ENCODE measurements at regions not wholly inside any gene's neighbourhood (a gene's known extent, or its start where the extent isn't known, plus 50 kb on each side); places are given as distances from the start of the nearest gene placed in this dataset.

DNA sequence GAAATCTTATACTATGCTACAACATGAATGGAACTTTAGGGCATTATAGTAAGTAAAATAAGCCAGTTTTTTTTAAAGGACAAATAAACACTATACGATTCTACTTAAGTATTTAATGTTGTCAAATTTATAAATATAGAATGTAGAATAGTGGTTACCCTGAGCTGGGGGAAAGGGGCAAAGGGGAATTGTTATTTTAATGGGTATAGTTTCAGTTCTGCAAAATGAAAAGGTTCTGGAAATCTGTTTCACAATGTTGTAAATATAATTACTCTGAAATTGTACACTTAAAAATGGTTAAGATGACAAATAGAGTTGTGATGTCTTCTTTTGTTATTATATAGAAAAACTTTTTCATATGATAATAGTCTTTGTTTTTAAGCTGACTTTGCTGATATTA, 366.3 kb downstream of the MRPL39 start:
- Histone ChIP-seq H4K20me1 (replicated peaks in 1 of 2; ENCODE audit: control insufficient read depth in 1 of 2, insufficient read depth in 2 of 2, low read length in 2 of 2) (no peaks in the 10 kb centered on the region), H3K79me1 (ENCODE audit: low read depth, low read length) (no peaks in the 10 kb centered on the region), H2AK5ac (ENCODE audit: low read depth, low read length) (no peak overlapping the region), H3K79me2 (ENCODE audit: control insufficient read depth in 1 of 2, insufficient read depth in 2 of 2, low read length in 2 of 2) (no peaks in the 10 kb centered on the region), H3K4me1 (replicated peaks in 1 of 4; ENCODE audit: control insufficient read depth in 3 of 4, insufficient read depth in 4 of 4, low read length in 3 of 4) (no peaks in the 10 kb centered on the region), H3K4me3 (ENCODE audit: extremely low read depth in 1 of 4, insufficient read depth in 2 of 4, low read depth in 3 of 4, low read length in 4 of 4) (no peak overlapping the region), H2BK15ac (ENCODE audit: low read length) (no peak overlapping the region), H3K9me3 (ENCODE audit: insufficient read depth in 2 of 2, low read depth in 1 of 2, low read length in 1 of 2) (no peaks in the 10 kb centered on the region), H3K18ac (ENCODE audit: extremely low read depth, low read length) (no peak overlapping the region), H2BK5ac (ENCODE audit: low read depth, low read length) (no peak overlapping the region), H2BK120ac (replicated peaks; ENCODE audit: low read depth, low read length) (no peak overlapping the region), H4K8ac (ENCODE audit: extremely low read depth, insufficient read depth, low read length) (no peak overlapping the region), H3K23ac (ENCODE audit: insufficient read length) (no peak overlapping the region), H3K4me2 (ENCODE audit: insufficient read depth in 1 of 2, low read depth in 2 of 2, low read length in 2 of 2) (no peak overlapping the region), H4K5ac (ENCODE audit: insufficient read length, low read depth, low read length) (no peak overlapping the region), H4K91ac (replicated peaks; ENCODE audit: insufficient read length, low read length) (no peak overlapping the region), H3K9ac (replicated peaks in 1 of 4; ENCODE audit: extremely low read depth in 1 of 4, low read depth in 3 of 4, low read length in 3 of 4) (no peak overlapping the region), H2AFZ (ENCODE audit: low read length) (no peak overlapping the region), H3K14ac (ENCODE audit: insufficient read length) (no peak overlapping the region), H3K4ac (replicated peaks; ENCODE audit: insufficient read length, low read depth, low read length) (no peak overlapping the region), H3K36me3 (ENCODE audit: control insufficient read depth in 2 of 4, insufficient read depth in 4 of 4, low read length in 3 of 4) (no peaks in the 10 kb centered on the region), H3K27ac (ENCODE audit: low read depth, low read length) (no peak overlapping the region), H2BK12ac (ENCODE audit: low read depth, low read length) (no peak overlapping the region), H3K27me3 (replicated peaks in 1 of 4; ENCODE audit: control insufficient read depth in 3 of 4, extremely low read depth in 1 of 4, insufficient read depth in 3 of 4, low read length in 3 of 4) (no peaks in the 10 kb centered on the region), H2BK20ac (ENCODE audit: low read length) (no peak overlapping the region), H3K23me2 (ENCODE audit: low read depth, low read length) (no peaks in the 10 kb centered on the region), H3K56ac (replicated peaks; ENCODE audit: insufficient read length, low read depth, low read length) (no peak overlapping the region)
- ChIA-PET CTCF (ENCODE audit: partially characterized antibody) (no interaction called here), POLR2A (ENCODE audit: partially characterized antibody) (no interaction called here)
- WGBS, 2 experiments (ENCODE audit: extremely low coverage in 1 of 2, insufficient coverage in 1 of 2, insufficient read length in 1 of 2, insufficient replicate concordance in 2 of 2, low coverage in 1 of 2, low lambda C conversion rate in 2 of 2, missing lambda C conversion rate in 1 of 2), result 74% methylated on average over 1 of the region's 1 CpG; no CpG with 5 or more reads in 1 of the 2 experiments
- no peak for DNase-seq (ENCODE audit: low read depth in 1 of 2, low spot score in 2 of 2)
- FAIRE-seq, result no peak
- TF ChIP-seq SAP30 (IDR thresholded peaks at IDR 0.05; ENCODE audit: insufficient read depth, insufficient replicate concordance, low read length) (no peak), RFX5 (IDR thresholded peaks at IDR 0.05; ENCODE audit: borderline replicate concordance, low read depth, low read length) (no peak), RBBP5 (IDR thresholded peaks at IDR 0.05; ENCODE audit: borderline replicate concordance, low read depth, low read length) (no peak), ASH2L (IDR thresholded peaks at IDR 0.05; ENCODE audit: low read length) (no peak), SIN3A (conservative IDR thresholded peaks at IDR 0.05 in 1 of 2, IDR thresholded peaks at IDR 0.05 in 1 of 2; ENCODE audit: low read depth in 1 of 2, low read length in 2 of 2) (no peak), KDM1A (IDR thresholded peaks at IDR 0.05; ENCODE audit: borderline replicate concordance, low read length) (no peak), CREB1 (IDR thresholded peaks at IDR 0.05) (no peak), TEAD4 (IDR thresholded peaks at IDR 0.05; ENCODE audit: low read depth, low read length) (no peak), YY1 (IDR thresholded peaks at IDR 0.05; ENCODE audit: low read depth, low read length) (no peak)
- TF ChIP-seq, protein P1, sequence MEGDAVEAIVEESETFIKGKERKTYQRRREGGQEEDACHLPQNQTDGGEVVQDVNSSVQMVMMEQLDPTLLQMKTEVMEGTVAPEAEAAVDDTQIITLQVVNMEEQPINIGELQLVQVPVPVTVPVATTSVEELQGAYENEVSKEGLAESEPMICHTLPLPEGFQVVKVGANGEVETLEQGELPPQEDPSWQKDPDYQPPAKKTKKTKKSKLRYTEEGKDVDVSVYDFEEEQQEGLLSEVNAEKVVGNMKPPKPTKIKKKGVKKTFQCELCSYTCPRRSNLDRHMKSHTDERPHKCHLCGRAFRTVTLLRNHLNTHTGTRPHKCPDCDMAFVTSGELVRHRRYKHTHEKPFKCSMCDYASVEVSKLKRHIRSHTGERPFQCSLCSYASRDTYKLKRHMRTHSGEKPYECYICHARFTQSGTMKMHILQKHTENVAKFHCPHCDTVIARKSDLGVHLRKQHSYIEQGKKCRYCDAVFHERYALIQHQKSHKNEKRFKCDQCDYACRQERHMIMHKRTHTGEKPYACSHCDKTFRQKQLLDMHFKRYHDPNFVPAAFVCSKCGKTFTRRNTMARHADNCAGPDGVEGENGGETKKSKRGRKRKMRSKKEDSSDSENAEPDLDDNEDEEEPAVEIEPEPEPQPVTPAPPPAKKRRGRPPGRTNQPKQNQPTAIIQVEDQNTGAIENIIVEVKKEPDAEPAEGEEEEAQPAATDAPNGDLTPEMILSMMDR (IDR thresholded peaks at IDR 0.05; ENCODE audit: control extremely low read depth in 1 of 3, insufficient read depth in 1 of 3, low read depth in 1 of 3, low read length in 3 of 3), result no peak
- TF ChIP-seq, protein P2, sequence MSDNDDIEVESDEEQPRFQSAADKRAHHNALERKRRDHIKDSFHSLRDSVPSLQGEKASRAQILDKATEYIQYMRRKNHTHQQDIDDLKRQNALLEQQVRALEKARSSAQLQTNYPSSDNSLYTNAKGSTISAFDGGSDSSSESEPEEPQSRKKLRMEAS (IDR thresholded peaks at IDR 0.05), result no peak
